Vagina (tissue), 2 donors: ENCODE measurements at regions not wholly inside any gene's neighbourhood (a gene's known extent, or its start where the extent isn't known, plus 50 kb on each side); places are given as distances from the start of the nearest gene placed in this dataset.
"Not testable (repeated sequence)": the region's sequence is repeated elsewhere in the genome, so short reads cannot be mapped to it uniquely, and the experiment has no call there.

Experiments
- DNase-seq, 2 donors: peaks; one replicate each; pipeline ENCODE4 v3.0.0-alpha.2; 2017; ENCODE audit errors: extremely low spot score in 2 of 2
- H3K27ac ChIP-seq: fragments of 200-600 bp; sonication (generic); one replicate; pipeline ENCODE4 v1.5.1; 2019
- H3K27me3 ChIP-seq: fragments of 200-600 bp; sonication (generic); one replicate; pipeline ENCODE4 v1.5.1; 2019
- H3K36me3 ChIP-seq, 2 donors: fragments of 200-600 bp; sonication (generic); one replicate each; pipeline ENCODE4 v1.5.1; 2017 to 2019
- H3K4me1 ChIP-seq: fragments of 200-600 bp; sonication (generic); one replicate; pipeline ENCODE4 v1.5.1; 2019
- H3K4me3 ChIP-seq, 2 donors: fragments of 200-600 bp; sonication (generic); 1 replicate in 1 of 2; 2 replicates in 1 of 2; pipeline ENCODE4 v1.5.1; 2016 to 2019
- H3K9me3 ChIP-seq: fragments of 200-600 bp; sonication (generic); one replicate; pipeline ENCODE4 v1.5.1; 2019
- POLR2A ChIP-seq, 2 donors: fragments of 450-650 bp; IDR thresholded peaks; one replicate each; pipeline ENCODE4 v1.6.1; 2017; ENCODE audit warnings: antibody characterized with exemption in 2 of 2, mild to moderate bottlenecking in 2 of 2, moderate library complexity in 2 of 2
- POLR2AphosphoS5 ChIP-seq, 2 donors: sonication (generic); formaldehyde crosslinking; IDR thresholded peaks; one replicate each; pipeline ENCODE4 v1.9.0; 2017; ENCODE audit warnings: antibody characterized with exemption in 2 of 2, mild to moderate bottlenecking in 2 of 2, low read depth in 1 of 2; ENCODE audit not compliant: insufficient read depth in 1 of 2
- intact Hi-C: fragments of 100-400 bp; cut with DNase I; formaldehyde crosslinking; loops from one replicate; pipeline ENCODE4 v1.15.1; 2023
- TF ChIP-seq, protein P1 (sequence below), 3 experiments: fragments of 450-650 bp in 2 of 3; fragments of 200-600 bp in 1 of 3; sonication (generic) in 1 of 3; IDR thresholded peaks; one replicate each; pipeline ENCODE4 v1.5.1; 2017 to 2019; ENCODE audit warnings: antibody characterized with exemption in 3 of 3, mild to moderate bottlenecking in 2 of 3, moderate library complexity in 2 of 3

DNA sequence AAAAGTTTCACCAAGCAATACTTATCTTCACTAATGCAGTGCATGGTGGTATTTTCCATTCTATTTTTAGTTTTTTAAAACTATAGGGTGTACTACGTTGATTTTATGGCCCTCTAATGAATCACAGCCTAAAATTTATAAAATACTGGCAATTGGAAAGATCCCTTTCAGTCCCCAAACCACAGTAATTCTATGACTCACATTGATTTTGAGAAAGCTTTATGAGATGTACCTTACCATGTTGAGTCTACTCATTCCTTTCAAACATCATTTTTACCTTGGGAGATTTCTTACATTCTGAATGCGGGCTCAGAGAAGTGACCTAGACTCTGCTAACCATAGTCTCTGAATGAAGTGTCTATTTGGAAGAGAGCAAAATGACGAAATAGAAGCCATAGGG lies 141.6 kb downstream of the GPR85 start:
- TF ChIP-seq, protein P1, sequence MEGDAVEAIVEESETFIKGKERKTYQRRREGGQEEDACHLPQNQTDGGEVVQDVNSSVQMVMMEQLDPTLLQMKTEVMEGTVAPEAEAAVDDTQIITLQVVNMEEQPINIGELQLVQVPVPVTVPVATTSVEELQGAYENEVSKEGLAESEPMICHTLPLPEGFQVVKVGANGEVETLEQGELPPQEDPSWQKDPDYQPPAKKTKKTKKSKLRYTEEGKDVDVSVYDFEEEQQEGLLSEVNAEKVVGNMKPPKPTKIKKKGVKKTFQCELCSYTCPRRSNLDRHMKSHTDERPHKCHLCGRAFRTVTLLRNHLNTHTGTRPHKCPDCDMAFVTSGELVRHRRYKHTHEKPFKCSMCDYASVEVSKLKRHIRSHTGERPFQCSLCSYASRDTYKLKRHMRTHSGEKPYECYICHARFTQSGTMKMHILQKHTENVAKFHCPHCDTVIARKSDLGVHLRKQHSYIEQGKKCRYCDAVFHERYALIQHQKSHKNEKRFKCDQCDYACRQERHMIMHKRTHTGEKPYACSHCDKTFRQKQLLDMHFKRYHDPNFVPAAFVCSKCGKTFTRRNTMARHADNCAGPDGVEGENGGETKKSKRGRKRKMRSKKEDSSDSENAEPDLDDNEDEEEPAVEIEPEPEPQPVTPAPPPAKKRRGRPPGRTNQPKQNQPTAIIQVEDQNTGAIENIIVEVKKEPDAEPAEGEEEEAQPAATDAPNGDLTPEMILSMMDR (IDR thresholded peaks at IDR 0.05): no peak
- TF ChIP-seq POLR2AphosphoS5 (IDR thresholded peaks at IDR 0.05; ENCODE audit: insufficient read depth in 1 of 2, low read depth in 1 of 2) (no peak), POLR2A (IDR thresholded peaks at IDR 0.05) (no peak)
- no peaks in the 10 kb centered on the region for H3K36me3 ChIP-seq
- H3K4me1 ChIP-seq: peaks cover 5% of the 10 kb centered on the region
- H3K27me3 ChIP-seq: no peaks in the 10 kb centered on the region
- no peak overlapping the region for H3K4me3 ChIP-seq
- H3K9me3 ChIP-seq: no peaks in the 10 kb centered on the region
- intact Hi-C loops: no loop called here
- H3K27ac ChIP-seq: no peak overlapping the region
- no peak for DNase-seq

DNA sequence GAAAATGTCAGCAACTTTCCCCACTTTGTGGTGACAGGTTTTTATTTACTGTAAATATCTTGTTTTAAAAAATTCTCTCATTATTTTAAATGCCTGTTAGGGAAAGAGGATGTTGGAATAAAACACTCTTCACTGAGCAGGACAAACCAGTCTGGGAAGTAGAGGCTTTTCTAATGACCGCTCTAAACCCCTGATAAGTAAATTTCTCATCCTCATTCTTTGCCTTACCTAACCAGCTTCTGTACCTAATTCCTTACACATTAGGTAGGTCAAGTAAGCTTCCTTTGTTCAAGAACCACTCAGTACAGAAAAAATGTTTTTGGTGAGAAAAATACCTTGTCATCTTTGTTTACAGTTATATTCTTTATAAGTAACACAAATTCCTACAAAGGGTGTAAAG lies 143.6 kb downstream of the GPR85 start:
- Histone ChIP-seq H3K9me3 (no peaks in the 10 kb centered on the region), H3K4me1 (peaks cover 15% of the 10 kb centered on the region), H3K4me3 (no peak overlapping the region), H3K36me3 (no peaks in the 10 kb centered on the region), H3K27me3 (no peaks in the 10 kb centered on the region), H3K27ac (no peak overlapping the region)
- intact Hi-C loops: no loop called here
- no peak for DNase-seq
- TF ChIP-seq, protein P1 (IDR thresholded peaks at IDR 0.05): no peak
- TF ChIP-seq POLR2AphosphoS5 (IDR thresholded peaks at IDR 0.05; ENCODE audit: insufficient read depth in 1 of 2, low read depth in 1 of 2): no peak
- no peak for TF ChIP-seq POLR2A (IDR thresholded peaks at IDR 0.05)

DNA sequence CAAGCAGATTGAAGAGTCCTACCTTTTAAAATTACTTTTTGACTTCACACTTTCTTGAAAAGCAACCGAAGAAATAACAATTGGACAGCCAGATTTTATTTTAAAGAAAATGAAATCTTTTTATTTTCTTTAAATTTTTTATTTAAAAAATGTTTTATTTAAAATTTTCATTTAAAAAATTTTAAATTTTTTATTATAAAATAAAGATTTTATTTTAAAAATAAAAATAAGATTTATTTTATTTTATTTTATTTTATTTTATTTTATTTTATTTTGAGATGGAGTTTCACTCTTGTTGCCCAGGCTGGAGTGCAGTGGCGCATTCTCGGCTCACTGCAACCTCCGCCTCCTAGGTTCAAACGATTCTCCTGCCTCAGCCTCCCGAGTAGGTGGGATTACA lies 144.5 kb downstream of the GPR85 start:
- H3K36me3 ChIP-seq, intact Hi-C loops, H3K4me3 ChIP-seq, H3K9me3 ChIP-seq, H3K27ac ChIP-seq, H3K27me3 ChIP-seq, DNase-seq: not testable (repeated sequence)
- peaks cover 24% of the 10 kb centered on the region for H3K4me1 ChIP-seq

DNA sequence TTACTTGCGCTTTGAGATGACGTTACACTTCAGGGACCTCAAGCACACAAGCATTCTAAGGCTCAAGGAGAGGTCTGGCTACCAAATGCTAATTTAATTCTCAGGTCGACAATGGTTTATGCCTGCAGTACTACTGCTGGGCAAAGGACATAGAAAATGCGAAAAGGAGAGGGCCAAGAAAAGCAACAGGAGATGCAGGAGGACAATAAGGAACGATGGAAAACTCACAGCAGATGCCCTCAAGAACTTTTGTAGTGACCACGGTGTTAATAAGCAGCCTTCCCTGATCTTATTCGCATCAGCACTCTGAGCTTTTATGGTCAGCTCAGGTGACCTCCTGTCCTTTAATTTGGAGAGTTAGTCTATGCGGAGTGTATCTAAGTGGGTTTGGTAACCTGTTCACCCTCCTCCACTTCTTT lies 146.3 kb downstream of the GPR85 start:
- DNase-seq: no peak
- no peaks in the 10 kb centered on the region for H3K9me3 ChIP-seq
- H3K4me3 ChIP-seq: peak overlapping the region; percentile 76 to 95
- H3K27ac ChIP-seq: peak overlapping the region; percentile 81
- intact Hi-C loops: no loop called here
- TF ChIP-seq POLR2AphosphoS5 (IDR thresholded peaks at IDR 0.05; ENCODE audit: insufficient read depth in 1 of 2, low read depth in 1 of 2) (no peak), POLR2A (IDR thresholded peaks at IDR 0.05) (no peak)
- TF ChIP-seq, protein P1 (IDR thresholded peaks at IDR 0.05): no peak
- no peaks in the 10 kb centered on the region for H3K36me3 ChIP-seq
- H3K27me3 ChIP-seq: no peaks in the 10 kb centered on the region
- peaks cover 38% of the 10 kb centered on the region for H3K4me1 ChIP-seq

DNA sequence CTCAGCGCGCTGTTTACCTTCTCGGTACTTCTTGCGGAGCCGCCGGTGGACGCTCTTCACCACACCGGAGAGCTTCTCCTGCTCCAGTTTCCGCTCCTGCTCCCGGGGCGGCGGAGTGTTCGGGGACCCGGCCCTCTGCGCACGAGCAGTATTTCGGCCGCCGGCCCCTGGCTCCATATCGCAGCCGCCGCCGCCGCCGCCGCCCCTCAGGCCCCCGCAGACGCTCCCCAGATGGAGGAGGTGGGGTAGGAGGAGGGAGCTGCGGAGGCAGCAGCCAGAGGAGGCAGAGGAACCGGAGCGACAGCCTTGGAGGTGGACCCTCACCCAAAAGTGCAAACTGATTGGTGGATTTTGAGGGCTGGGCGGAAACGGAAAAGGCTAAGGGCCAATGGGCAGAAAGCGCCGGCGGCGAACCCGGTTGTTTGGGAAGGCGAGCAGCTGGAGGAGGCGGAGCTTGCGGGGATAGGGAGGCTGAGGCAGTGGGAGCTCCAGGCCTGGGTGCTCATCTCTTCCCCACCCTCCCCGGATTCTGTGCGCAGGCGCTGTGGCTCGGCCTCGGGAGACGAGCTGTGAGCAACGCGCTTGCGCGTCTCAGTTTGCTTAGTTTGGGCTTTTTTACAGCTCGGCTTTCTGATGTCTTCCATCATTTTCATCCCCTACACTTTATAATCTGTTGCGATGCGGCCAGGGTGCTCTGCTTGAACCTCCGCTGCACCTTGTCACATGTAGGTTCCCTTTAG lies 146.9 kb downstream of the GPR85 start:
- Histone ChIP-seq H3K4me3 (peak overlapping the region; percentile 76 to 95), H3K27ac (peak overlapping the region; percentile 81), H3K9me3 (no peaks in the 10 kb centered on the region), H3K36me3 (no peaks in the 10 kb centered on the region), H3K4me1 (peaks cover 44% of the 10 kb centered on the region), H3K27me3 (no peaks in the 10 kb centered on the region)
- TF ChIP-seq POLR2AphosphoS5 (IDR thresholded peaks at IDR 0.05; ENCODE audit: insufficient read depth in 1 of 2, low read depth in 1 of 2): peak; percentile 86 to 87
- TF ChIP-seq, protein P1 (IDR thresholded peaks at IDR 0.05): no peak
- intact Hi-C loops: loop anchor here (10.0 kb wide), 1 partner anchor 175 kb away; the partner anchor contains the start of gene SMIM30
- DNase-seq: peak; percentile 99 to 100
